Left ventricle myocardium inferior (tissue), 1 donor: ENCODE measurements at regions not wholly inside any gene's neighbourhood (a gene's known extent, or its start where the extent isn't known, plus 50 kb on each side); places are given as distances from the start of the nearest gene placed in this dataset.

ENCODE experiments used
- DNase-seq: peaks from one replicate; pipeline ENCODE4 v3.0.0-alpha.2; 2020
- H3K27ac ChIP-seq: fragments of 200-600 bp; replicated peaks from 2 replicates; pipeline ENCODE4 v1.8.0; 2021
- H3K27me3 ChIP-seq: fragments of 200-600 bp; 2 replicates; pipeline ENCODE4 v1.8.0; 2021; ENCODE audit warnings: low read depth
- H3K36me3 ChIP-seq: fragments of 200-600 bp; 2 replicates; pipeline ENCODE4 v1.8.0; 2021
- H3K4me1 ChIP-seq: fragments of 200-600 bp; 2 replicates; pipeline ENCODE4 v1.8.0; 2021
- H3K4me3 ChIP-seq: fragments of 200-600 bp; 2 replicates; pipeline ENCODE4 v1.8.0; 2021; ENCODE audit warnings: mild to moderate bottlenecking, moderate library complexity
- H3K9me3 ChIP-seq: fragments of 200-600 bp; replicated peaks from 2 replicates; pipeline ENCODE4 v1.8.0; 2021
- CTCF ChIP-seq: fragments of 200-600 bp; IDR thresholded peaks from 2 replicates; pipeline ENCODE4 v1.8.0; 2021; ENCODE audit warnings: antibody characterized with exemption, mild to moderate bottlenecking, borderline replicate concordance
- intact Hi-C: fragments of 100-400 bp; cut with micrococcal nuclease; formaldehyde crosslinking; loops from one replicate; pipeline ENCODE4 v1.11.0; 2022
- donor health status: DM: no; HTN: yes; CAD: no; lungs with severe emphysema.

GRCh38 chr4:1500966-1501753, 94.9 kb upstream of the NKX1-1 start:
- no peak for DNase-seq
- H3K9me3 ChIP-seq = no peaks in the 10 kb centered on the region
- no peak overlapping the region for H3K4me3 ChIP-seq
- no peak for TF ChIP-seq CTCF
- H3K4me1 ChIP-seq = peaks cover 14% of the 10 kb centered on the region
- H3K27me3 ChIP-seq = peaks cover 68% of the 10 kb centered on the region
- H3K36me3 ChIP-seq = no peaks in the 10 kb centered on the region
- H3K27ac ChIP-seq = no peak overlapping the region
- intact Hi-C loops = no loop called here

- no peak overlapping the region for H3K4me3 ChIP-seq
- no peak for DNase-seq
- peaks cover 14% of the 10 kb centered on the region for H3K4me1 ChIP-seq
- peaks cover 68% of the 10 kb centered on the region for H3K27me3 ChIP-seq
- intact Hi-C loops = no loop called here
- H3K27ac ChIP-seq = no peak overlapping the region
- no peak for TF ChIP-seq CTCF
- H3K9me3 ChIP-seq = no peaks in the 10 kb centered on the region
- no peaks in the 10 kb centered on the region for H3K36me3 ChIP-seq
These were observed 94.2 kb upstream of the NKX1-1 start for GRCh38 chr4:1500231-1500965.

- intact Hi-C loops = no loop called here
- H3K27me3 ChIP-seq = peaks cover 68% of the 10 kb centered on the region
- H3K36me3 ChIP-seq = no peaks in the 10 kb centered on the region
- H3K4me3 ChIP-seq = no peak overlapping the region
- TF ChIP-seq CTCF = no peak
- no peaks in the 10 kb centered on the region for H3K9me3 ChIP-seq
- no peak overlapping the region for H3K27ac ChIP-seq
- H3K4me1 ChIP-seq = peaks cover 14% of the 10 kb centered on the region
- DNase-seq = no peak
These were observed 93.2 kb upstream of the NKX1-1 start for GRCh38 chr4:1499465-1499864.

- no peaks in the 10 kb centered on the region for H3K9me3 ChIP-seq
- H3K27ac ChIP-seq = no peak overlapping the region
- intact Hi-C loops = no loop called here
- DNase-seq = no peak
- no peak for TF ChIP-seq CTCF
- peaks cover 67% of the 10 kb centered on the region for H3K27me3 ChIP-seq
- no peaks in the 10 kb centered on the region for H3K36me3 ChIP-seq
- no peak overlapping the region for H3K4me3 ChIP-seq
- H3K4me1 ChIP-seq = peaks cover 11% of the 10 kb centered on the region
These were observed 91.1 kb upstream of the NKX1-1 start for GRCh38 chr4:1497189-1497801.

GRCh38 chr4:1496116-1496642, 89.9 kb upstream of the NKX1-1 start:
- peaks cover under 1% of the 10 kb centered on the region for H3K4me1 ChIP-seq
- no peak for DNase-seq
- no peak overlapping the region for H3K4me3 ChIP-seq
- no peaks in the 10 kb centered on the region for H3K9me3 ChIP-seq
- H3K27me3 ChIP-seq = peaks cover 68% of the 10 kb centered on the region
- no peaks in the 10 kb centered on the region for H3K36me3 ChIP-seq
- H3K27ac ChIP-seq = no peak overlapping the region
- no peak for TF ChIP-seq CTCF
- intact Hi-C loops = no loop called here
